C1 segment of cervical spinal cord (tissue), 14 donors: ENCODE measurements at regions not wholly inside any gene's neighbourhood (a gene's known extent, or its start where the extent isn't known, plus 50 kb on each side); places are given as distances from the start of the nearest gene placed in this dataset.
"Not testable (repeated sequence)": the region's sequence is repeated elsewhere in the genome, so short reads cannot be mapped to it uniquely, and the experiment has no call there.

Experiments
- DNase-seq, 14 donors: peaks; one replicate each; lab custom pipeline; 2025; lab: John Stamatoyannopoulos, UW

DNA sequence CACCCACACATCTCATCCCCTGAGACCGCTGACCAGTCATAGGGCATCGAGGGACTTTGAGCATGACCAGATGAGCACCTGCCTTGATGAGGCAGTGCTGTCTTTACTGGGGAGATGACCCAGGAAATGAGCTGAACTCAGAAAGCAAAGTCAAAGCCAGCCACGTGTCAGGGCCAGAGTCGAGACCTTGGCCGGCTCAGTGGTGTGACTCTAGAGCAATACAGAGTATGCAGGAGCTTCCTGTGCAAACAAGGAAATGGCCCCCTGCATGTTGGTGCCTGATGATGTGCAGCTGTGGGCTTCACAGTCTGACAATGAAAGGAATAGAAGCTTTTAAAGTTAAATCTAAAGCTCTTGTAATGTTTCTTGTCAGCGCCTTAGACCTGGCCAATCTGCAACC, 332.9 kb downstream of the PCNX1 start:
- no peak for DNase-seq

- no peak for DNase-seq
These were observed 333.7 kb downstream of the PCNX1 start for GRCh38 chr14:71240866-71241520.

DNA sequence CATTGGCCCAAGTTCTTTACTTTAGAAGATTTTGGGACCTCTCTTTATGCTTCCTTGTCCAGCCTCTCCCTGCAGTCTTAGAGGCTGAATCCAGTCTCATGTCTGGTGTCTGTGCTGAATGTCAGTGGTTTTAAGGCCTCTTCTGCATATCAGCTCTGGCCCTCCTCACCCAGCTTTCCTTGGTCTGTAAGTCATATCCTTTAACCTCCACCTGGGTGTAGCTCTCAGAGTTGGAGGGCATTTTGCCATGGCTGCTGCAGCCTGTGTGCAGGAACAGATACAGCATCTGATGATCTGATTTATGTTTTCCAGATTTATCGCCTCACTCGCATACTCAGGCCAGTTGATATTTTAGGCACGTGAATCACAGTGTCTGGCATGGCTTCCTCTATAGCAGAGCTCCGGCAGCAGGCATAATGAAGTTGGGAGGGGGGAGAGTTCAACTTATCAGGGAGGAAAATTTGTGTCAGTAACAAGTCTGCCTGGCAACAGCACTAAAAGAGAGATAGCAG, 335.0 kb downstream of the PCNX1 start:
- DNase-seq = peak in 1 of 14 donors; percentile 1

DNA sequence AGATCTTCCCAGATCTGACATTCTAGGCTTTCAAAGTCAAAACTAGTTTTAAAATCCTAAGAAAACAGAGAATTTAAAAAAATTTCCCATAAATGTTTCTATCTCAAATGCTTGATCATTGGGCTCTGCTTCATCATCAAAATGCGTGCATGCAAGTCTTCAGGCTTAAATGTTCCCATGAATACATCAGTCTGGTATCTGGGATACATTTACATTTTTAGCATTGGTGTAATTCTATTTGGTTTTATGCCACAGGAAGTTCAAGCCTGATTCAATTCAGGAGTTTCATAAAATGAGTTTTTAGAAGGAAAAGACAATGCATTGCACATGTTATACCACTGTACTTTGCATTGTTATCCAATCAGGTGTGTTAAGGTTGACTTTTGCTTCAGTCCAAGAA, 336.4 kb downstream of the PCNX1 start:
- no peak for DNase-seq

DNA sequence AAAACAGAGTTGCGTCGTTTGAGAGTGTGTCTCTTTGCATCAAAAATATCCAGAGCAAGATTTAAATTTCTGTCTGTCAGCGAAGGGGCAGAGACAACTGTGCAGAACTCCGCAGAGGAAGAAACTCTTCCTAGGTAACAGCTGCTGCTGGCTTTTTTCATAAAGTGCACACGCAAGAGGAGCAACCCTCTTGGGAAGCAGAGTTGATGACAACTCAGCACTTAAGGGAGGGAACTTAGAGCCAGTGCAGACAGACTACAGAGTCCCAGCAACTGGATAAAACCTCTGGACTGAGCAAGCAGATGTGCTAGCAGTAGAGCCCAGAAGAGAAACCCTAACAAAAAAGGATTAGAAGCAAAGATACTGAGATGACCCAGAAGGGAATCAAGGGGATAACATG, 337.1 kb downstream of the PCNX1 start:
- DNase-seq = no peak

DNA sequence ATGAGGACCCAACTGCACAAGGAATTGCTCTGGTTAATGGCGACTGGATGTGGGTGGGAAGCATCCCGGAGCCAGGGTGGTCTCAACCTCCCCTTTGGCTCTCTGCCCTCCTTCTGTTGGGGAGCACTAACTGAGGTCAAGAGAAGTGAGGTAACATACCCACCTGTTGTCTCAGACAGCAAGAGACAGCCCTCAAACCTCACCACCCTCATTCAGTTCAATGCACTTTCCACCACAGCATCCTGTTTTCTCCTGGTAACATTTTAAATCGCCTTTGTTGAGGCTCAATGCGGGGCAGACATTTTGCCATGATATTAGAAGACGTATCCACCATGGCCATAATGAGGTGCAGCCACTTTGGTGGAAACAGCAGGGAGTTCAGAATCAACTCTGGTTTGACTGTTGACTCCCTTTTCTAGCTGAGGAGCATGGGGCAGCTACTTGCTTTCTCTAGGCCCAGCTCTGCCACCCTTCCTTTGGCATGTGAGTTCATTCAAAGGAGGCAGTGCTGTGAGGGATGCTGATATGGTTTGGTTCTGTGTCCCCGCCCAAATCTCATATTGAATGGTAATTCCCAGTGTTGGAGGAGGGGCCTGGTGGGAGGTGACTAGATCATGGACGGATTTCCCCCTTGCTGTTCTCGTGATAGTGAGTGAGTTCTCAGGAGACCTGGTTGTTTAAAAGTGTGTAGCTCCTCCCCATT, 338.6 kb downstream of the PCNX1 start:
- DNase-seq = no peak

GRCh38 chr14:71246539-71246938, 339.3 kb downstream of the PCNX1 start:
- DNase-seq = no peak

- no peak for DNase-seq
These were observed 339.8 kb downstream of the PCNX1 start for GRCh38 chr14:71247106-71247505.

DNA sequence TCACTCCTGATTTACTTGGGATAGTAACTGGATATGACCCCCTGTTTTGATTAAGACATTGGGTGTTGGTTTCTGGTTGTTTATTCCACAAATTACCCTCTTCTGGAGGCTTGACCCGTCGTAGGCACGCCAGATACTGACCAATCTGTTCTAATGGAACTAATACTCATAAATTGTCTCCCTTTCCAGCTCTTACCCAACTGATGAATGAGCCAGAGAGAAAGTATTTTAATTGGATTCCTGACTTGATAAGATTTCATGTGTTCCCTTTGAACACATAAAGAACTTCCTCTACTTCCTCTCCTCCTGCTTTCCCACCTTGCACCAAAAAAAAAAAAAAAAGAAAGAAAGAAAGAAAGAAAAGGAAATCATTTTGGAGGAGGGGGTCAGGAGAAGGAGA, 340.9 kb downstream of the PCNX1 start:
- no peak for DNase-seq

DNA sequence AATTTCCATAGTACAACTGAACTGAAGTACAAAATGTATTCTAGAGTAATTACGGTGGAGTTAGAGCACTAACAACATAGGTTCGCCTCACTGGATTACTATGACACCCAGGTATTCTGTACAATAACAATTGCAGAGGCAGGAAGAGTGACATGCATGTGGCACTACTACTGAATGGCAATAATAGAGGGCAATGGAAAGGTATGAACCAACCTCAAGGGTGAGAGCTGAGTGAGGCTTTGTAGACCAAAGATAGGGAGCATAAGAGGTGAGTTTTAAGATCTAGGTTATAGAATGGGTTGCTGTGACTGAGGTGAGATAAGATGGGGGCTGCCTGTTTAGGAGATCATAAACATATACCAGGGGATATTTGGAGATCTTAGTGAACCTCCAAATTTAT, 343.1 kb downstream of the PCNX1 start:
- DNase-seq = no peak

- DNase-seq = no peak
These were observed 343.5 kb downstream of the PCNX1 start for GRCh38 chr14:71250791-71251190.

GRCh38 chr14:71254091-71254719, 346.9 kb downstream of the PCNX1 start:
- DNase-seq = not testable (repeated sequence)

- no peak for DNase-seq
These were observed 353.9 kb downstream of the PCNX1 start for GRCh38 chr14:71261206-71261605.

- DNase-seq = no peak
These were observed 355.2 kb downstream of the PCNX1 start for GRCh38 chr14:71262441-71262840.

DNA sequence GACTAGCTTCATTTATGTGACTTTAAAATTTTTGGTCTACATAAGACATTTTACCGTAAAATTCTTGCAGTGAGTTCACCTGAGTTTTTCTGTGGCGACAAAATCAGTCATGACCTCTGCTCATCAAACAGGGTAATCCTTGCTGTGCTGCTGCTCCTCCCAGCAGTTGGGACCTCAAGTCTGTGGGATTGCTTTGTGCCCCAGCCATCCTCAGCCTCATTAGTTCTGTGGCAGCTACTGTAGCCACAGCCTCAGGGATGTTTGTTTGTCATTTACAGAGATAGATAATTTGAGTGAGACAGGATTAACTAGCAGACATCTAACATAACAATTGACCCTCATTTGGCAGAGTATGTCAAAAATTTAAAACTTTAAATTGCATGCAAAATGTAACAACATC, 357.0 kb downstream of the PCNX1 start:
- no peak for DNase-seq

GRCh38 chr14:71267007-71267513, 359.8 kb downstream of the PCNX1 start:
- no peak for DNase-seq

GRCh38 chr14:71267691-71268090, 360.4 kb downstream of the PCNX1 start:
- no peak for DNase-seq

- DNase-seq = no peak
These were observed 362.9 kb downstream of the PCNX1 start for GRCh38 chr14:71270111-71270510.

DNA sequence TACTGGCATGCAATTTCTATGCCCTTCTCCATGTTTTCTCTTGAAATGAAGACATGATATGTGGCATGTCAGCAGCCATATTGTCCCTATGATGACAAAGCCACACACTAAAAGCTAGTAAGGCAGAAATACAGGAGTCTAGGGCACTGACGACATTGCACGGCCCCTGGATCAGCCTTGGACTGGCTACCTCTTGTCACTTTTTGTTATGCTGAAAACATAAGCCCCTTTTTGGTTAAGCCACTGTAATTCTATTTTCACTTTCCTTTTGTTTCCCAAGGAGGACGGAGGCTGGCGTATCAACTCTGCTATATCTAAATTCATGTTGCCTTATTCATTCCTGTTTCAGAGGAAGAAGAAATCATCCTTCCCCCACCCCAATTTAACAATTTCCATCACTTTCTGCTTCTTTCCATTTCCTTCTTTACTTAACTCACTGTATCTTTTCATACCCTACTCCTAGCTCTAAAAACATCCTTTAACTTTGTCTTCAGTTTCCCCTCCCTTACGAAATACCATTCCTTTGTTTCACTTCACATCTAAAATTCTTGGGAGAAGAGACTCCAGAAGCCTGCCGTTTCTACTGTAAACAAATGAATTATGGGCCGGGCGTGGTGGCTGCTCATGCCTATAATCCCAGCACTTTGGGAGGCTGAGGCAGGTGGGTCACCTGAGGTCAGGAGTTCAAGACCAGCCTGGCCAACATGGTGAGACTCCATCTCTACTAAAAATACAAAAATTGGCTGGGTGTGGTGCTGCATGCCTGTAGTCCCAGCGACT, 364.1 kb downstream of the PCNX1 start:
- DNase-seq = no peak

DNA sequence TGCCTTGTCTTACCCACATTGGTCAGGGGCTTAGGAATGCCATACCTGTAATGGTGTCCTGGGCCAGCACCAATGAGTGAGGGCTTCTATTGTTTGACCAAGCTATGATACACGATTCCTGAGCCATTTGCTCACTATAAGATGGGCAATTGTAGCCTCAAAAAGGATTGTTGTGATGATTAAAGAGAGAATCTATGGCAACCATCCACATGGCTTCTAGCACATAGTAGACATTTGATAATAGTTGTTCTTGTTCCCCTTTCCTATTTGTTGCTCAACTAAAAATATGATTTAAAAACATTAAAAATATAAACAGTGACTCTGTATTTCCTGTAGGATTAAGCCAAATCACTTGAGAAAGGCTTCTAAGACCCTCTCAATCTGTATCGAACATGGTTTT, 366.1 kb downstream of the PCNX1 start:
- no peak for DNase-seq

DNA sequence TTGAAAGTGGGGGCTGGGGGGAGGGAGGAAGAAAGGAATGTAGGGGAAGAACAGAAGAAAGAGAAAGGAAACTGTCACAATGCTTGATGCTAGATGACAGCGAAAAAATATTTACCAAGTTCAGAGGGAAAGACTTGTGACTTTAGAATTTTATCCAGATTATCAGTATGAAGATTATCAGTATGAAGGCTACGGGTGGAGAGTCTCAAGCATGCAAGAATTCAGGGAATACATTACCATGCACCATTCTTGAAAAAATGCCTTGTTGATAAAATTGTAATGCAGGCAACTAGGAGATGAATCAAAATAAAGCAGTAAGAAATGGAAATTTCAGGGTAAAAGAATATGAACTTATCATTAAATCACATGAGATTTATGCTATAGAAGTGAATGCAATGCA, 376.8 kb downstream of the PCNX1 start:
- no peak for DNase-seq

DNA sequence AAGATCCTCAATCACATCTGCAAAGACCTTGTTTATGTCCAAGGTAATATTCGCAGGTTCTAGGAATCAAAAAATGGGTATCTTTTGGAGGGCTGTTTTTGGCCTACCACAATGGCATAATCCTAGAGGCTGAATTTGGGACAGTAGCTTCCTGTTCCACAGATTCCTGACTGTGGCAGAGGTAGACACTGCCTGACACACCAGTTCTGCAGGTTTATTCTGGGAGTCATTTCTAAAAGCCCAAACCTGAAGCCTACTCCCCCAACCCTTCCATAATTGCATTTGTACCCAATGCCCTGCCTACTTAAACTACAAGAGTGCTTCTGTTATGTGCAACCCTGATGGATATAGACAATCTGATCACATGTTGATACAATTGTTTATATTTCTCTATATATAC, 378.9 kb downstream of the PCNX1 start:
- DNase-seq = no peak
